Naive B cell (primary cell): ENCODE measurements at regions not wholly inside any gene's neighbourhood (a gene's known extent, or its start where the extent isn't known, plus 50 kb on each side); places are given as distances from the start of the nearest gene placed in this dataset.
A peak's percentile ranks its signal among the peaks of the same experiment; 100 is the strongest.

Source experiments
- ATAC-seq, 2 donors: fragments of 150-1000 bp; cut with Tn5 transposase; 2 replicates each; pipeline ENCODE4 v1.10.0; 2021; ENCODE audit warnings: low read depth in 2 of 2, mild to moderate bottlenecking in 2 of 2, moderate library complexity in 2 of 2
- DNase-seq: peaks from one replicate; pipeline ENCODE4 v3.0.0; 2022
- H3K27ac Mint-ChIP-seq, 6 donors: one replicate each; pipeline ENCODE4 v1.8.0; 2020 to 2022; ENCODE audit warnings: mild to moderate bottlenecking in 6 of 6, mixed read lengths in 6 of 6, moderate library complexity in 5 of 6, inconsistent platforms in 2 of 6
- H3K27me3 Mint-ChIP-seq, 3 donors: one replicate each; pipeline ENCODE4 v1.8.0; 2021 to 2022; ENCODE audit warnings: mixed read lengths in 3 of 3, mild to moderate bottlenecking in 1 of 3
- H3K36me3 Mint-ChIP-seq, 2 donors: one replicate each; pipeline ENCODE4 v1.8.0; 2020 to 2022; ENCODE audit warnings: mixed read lengths in 2 of 2, inconsistent platforms in 1 of 2, mild to moderate bottlenecking in 1 of 2
- H3K4me1 Mint-ChIP-seq, 3 donors: one replicate each; pipeline ENCODE4 v1.8.0; 2020 to 2022; ENCODE audit warnings: mixed read lengths in 3 of 3, inconsistent platforms in 1 of 3, mild to moderate bottlenecking in 1 of 3, moderate library complexity in 1 of 3
- H3K4me3 Mint-ChIP-seq, 8 donors: one replicate each; pipeline ENCODE4 v1.8.0; 2020 to 2022; ENCODE audit warnings: mild to moderate bottlenecking in 8 of 8, mixed read lengths in 8 of 8, moderate library complexity in 8 of 8, inconsistent platforms in 2 of 8
- H3K9me3 Mint-ChIP-seq, 7 donors: one replicate each; pipeline ENCODE4 v1.8.0; 2020 to 2022; ENCODE audit warnings: mixed read lengths in 7 of 7, mild to moderate bottlenecking in 5 of 7, inconsistent platforms in 2 of 7, moderate library complexity in 1 of 7

- Mint-ChIP-seq H3K4me1 (peaks cover 7 to 15% (median 11%) of the 10 kb centered on the region in 3 donors), H3K27ac (no peak overlapping the region), H3K36me3 (no peaks in the 10 kb centered on the region), H3K9me3 (no peaks in the 10 kb centered on the region), H3K4me3 (no peak overlapping the region), H3K27me3 (peaks cover 5 to 27% (median 12%) of the 10 kb centered on the region in 3 donors)
- ATAC-seq (no peak), DNase-seq (no peak)
Measured at GRCh38 chr13:47039106-47039505, 142.3 kb upstream of the HTR2A start.

DNA sequence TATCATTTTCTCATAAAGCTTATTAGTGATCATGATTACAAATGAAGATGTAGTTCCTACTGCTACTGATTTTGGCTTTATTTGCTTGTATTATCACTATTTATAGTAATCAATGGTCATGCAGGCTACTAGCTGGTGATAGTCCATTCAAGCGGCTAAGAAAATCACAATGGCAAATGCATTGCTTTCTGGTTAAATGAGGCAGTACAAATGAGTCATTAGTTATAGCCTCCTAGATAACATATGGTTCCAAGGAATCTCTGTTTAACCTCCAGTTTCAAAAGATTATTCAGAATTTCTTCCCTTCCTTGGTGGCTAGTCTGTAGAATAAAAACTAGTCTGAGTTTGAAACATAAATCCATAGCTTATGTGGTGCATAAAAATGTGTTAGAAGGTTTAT lies 141.3 kb upstream of the HTR2A start:
- no peak for DNase-seq
- no peak overlapping the region for H3K27ac Mint-ChIP-seq
- no peaks in the 10 kb centered on the region for H3K36me3 Mint-ChIP-seq
- H3K4me3 Mint-ChIP-seq, result no peak overlapping the region
- H3K27me3 Mint-ChIP-seq, result peaks cover 9 to 27% (median 12%) of the 10 kb centered on the region in 3 donors
- no peak for ATAC-seq
- peaks cover 7 to 15% (median 11%) of the 10 kb centered on the region in 3 donors for H3K4me1 Mint-ChIP-seq
- no peaks in the 10 kb centered on the region for H3K9me3 Mint-ChIP-seq

DNA sequence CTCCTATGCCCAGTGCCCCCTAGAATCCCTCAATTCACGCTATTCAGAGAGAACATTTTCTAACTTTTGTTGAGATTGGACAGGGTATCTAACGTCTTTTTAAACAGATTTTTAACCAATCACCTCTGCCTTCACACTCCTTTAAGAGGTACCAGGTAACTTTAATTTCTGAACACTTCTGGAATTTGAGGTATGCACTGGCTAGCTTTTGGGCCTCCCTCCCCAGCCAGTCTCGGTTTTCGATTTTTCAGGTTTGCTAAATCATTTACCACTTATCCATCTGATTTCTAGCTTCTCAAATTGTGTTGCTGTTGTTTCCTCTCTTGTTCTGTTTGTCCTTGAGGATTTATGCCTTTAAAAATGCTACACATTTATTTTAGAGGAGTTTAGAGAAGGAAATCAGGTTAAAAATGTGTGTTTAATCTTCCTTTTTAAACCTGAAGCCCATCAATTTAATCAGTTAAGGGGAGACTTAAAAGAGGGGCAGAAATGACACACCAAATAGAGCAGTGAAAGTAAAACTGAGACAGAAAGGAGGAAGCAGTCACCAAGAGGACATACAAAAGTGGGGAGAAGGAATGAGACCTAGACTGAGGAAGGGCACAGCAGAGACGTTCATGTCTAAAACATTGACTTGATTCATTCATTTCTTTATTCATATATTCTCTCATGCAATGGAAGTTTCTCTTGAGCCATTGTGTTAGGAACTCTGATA lies 139.6 kb upstream of the HTR2A start:
- peaks cover 7 to 15% (median 11%) of the 10 kb centered on the region in 3 donors for H3K4me1 Mint-ChIP-seq
- no peaks in the 10 kb centered on the region for H3K9me3 Mint-ChIP-seq

DNA sequence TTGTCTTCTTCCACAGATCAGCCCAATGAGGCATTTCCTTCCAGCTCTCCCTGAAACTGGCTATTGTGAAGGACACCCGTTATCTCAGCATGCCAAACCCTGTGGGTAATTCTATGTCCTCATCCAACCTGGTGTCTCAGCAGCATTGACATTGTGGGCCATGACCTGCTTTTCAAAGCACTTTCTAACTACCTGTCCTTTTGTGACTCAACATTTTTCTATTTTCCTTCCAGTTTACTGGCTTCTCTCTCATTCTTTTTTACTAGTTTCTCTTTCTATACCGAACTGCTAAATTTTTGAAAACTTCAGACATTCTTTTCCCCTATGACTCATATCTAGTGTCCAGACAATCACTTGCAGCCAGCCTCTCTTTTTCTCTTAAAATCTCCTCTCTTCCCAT lies 136.4 kb upstream of the HTR2A start:
- ATAC-seq (no peak), DNase-seq (no peak)
- no peaks in the 10 kb centered on the region for H3K9me3 Mint-ChIP-seq
- H3K27me3 Mint-ChIP-seq, result peaks cover 17 to 24% (median 17%) of the 10 kb centered on the region in 3 donors
- H3K4me1 Mint-ChIP-seq, result peaks cover 7 to 15% (median 11%) of the 10 kb centered on the region in 3 donors
- H3K36me3 Mint-ChIP-seq, result no peaks in the 10 kb centered on the region
- H3K4me3 Mint-ChIP-seq, result no peak overlapping the region
- H3K27ac Mint-ChIP-seq, result peak overlapping the region in 1 of 6 donors; percentile 4

More for the DNA sequence above, 139.6 kb upstream of the HTR2A start:
- ATAC-seq (peak; percentile 100), DNase-seq (peak; percentile 36)
- Mint-ChIP-seq H3K27me3 (peaks cover 17 to 29% (median 17%) of the 10 kb centered on the region in 3 donors), H3K4me3 (peak overlapping the region in 3 of 8 donors; percentile 0 to 13 (median 1)), H3K36me3 (no peaks in the 10 kb centered on the region), H3K27ac (peak overlapping the region in 1 of 6 donors; percentile 5)

DNA sequence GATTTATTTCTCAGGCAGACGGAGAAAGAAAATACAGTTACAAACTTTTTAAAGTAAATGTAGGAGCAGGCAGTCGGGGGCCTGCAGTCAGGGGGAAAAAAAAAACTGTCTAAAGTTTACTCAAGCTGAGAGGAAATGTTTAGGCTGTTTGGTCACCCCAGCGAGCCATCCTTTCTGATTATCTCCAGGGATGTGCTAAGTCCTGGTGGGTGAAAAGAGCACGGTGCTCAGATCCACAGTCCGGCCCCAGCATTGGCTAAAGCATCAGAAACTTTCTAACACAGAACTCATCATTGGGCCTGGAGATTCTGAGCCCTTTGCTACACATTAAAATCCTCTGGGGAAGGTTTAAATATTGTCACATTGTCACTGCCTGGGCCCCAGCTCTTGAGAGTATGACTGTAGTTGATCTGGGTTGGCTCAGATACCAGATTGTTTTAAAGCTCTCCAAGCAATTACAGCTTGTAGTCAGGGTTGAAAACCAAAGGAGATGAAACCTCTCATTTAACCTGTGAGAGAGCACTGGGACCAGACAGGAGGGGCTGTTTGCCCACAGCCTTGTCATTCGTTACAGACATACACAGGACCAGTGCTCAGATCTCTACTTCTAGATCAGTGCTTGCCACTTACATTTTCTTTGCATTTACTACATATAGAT lies 131.1 kb upstream of the HTR2A start:
- H3K36me3 Mint-ChIP-seq, result no peaks in the 10 kb centered on the region
- peaks cover under 1 to 4% (median 3%) of the 10 kb centered on the region in 3 donors for H3K27me3 Mint-ChIP-seq
- no peak overlapping the region for H3K4me3 Mint-ChIP-seq
- H3K4me1 Mint-ChIP-seq, result peaks cover 13 to 20% (median 18%) of the 10 kb centered on the region in 3 donors
- no peak for ATAC-seq
- H3K9me3 Mint-ChIP-seq, result no peaks in the 10 kb centered on the region
- no peak overlapping the region for H3K27ac Mint-ChIP-seq
- DNase-seq, result no peak

GRCh38 chr13:47025791-47026447 lies 129.1 kb upstream of the HTR2A start:
- H3K9me3 Mint-ChIP-seq, result peaks cover 0 to 2% (median 0%) of the 10 kb centered on the region in 7 donors
- H3K4me3 Mint-ChIP-seq, result peak overlapping the region in 1 of 8 donors; percentile 45
- H3K27me3 Mint-ChIP-seq, result no peaks in the 10 kb centered on the region
- H3K36me3 Mint-ChIP-seq, result no peaks in the 10 kb centered on the region
- H3K4me1 Mint-ChIP-seq, result peaks cover 13 to 20% (median 18%) of the 10 kb centered on the region in 3 donors
- ATAC-seq (peak; percentile 41 to 88), DNase-seq (no peak)
- peak overlapping the region in 1 of 6 donors; percentile 3 for H3K27ac Mint-ChIP-seq

DNA sequence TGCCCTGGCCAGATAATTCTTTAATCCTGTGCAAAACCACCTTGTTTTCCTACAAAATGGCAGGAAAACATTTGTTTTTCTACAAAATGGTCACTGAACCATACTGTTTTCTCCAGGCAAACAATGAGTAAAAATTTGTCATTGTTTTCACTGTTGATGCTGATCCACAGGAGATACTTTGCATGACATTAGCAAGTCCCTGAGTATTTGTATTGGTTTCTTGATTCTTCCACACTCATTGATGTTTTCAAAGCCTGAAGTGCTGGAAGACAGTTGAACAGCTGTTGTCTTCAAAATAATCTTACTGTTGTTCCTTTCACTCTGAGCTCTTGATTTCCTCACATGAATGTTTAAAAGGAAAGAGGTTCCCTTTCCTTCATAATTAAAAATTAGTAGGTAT lies 123.1 kb upstream of the HTR2A start:
- peaks cover 0 to 10% (median 4%) of the 10 kb centered on the region in 7 donors for H3K9me3 Mint-ChIP-seq
- peaks cover 3 to 6% (median 4%) of the 10 kb centered on the region in 3 donors for H3K4me1 Mint-ChIP-seq
- no peak for ATAC-seq
- H3K27ac Mint-ChIP-seq, result no peak overlapping the region
- peaks cover 4 to 17% (median 9%) of the 10 kb centered on the region in 3 donors for H3K27me3 Mint-ChIP-seq
- peaks cover 0 to 8% of the 10 kb centered on the region in 2 donors for H3K36me3 Mint-ChIP-seq
- no peak for DNase-seq
- no peak overlapping the region for H3K4me3 Mint-ChIP-seq

DNA sequence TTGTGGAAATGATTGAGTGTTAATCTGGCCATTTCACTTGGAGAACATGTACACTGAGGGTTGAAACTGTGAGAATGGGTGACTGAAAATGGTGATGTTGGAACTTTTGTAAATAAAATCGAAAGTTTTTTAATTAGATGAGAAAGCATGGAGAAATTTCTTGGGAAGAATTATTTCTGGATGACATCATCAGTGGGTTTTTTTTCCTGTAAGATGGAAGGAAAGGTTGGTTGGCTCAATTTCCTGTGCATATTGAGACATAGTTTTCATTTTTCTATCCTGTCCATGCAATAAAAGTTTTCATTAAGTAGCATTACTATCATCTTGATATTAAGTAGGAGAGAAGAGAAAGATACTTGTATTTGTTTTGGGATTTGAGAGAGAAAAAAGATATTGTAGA lies 120.6 kb upstream of the HTR2A start:
- no peak for DNase-seq
- Mint-ChIP-seq H3K36me3 (peaks cover 0 to 8% of the 10 kb centered on the region in 2 donors), H3K4me3 (no peak overlapping the region), H3K4me1 (no peaks in the 10 kb centered on the region), H3K27ac (no peak overlapping the region), H3K9me3 (peaks cover 0 to 10% (median 4%) of the 10 kb centered on the region in 7 donors), H3K27me3 (peaks cover 4 to 17% (median 9%) of the 10 kb centered on the region in 3 donors)
- ATAC-seq, result no peak

GRCh38 chr13:47008318-47008717 lies 111.5 kb upstream of the HTR2A start:
- DNase-seq, result no peak
- no peaks in the 10 kb centered on the region for H3K9me3 Mint-ChIP-seq
- peaks cover 21 to 24% (median 22%) of the 10 kb centered on the region in 3 donors for H3K27me3 Mint-ChIP-seq
- H3K4me1 Mint-ChIP-seq, result no peaks in the 10 kb centered on the region
- no peak overlapping the region for H3K27ac Mint-ChIP-seq
- H3K36me3 Mint-ChIP-seq, result no peaks in the 10 kb centered on the region
- no peak for ATAC-seq
- H3K4me3 Mint-ChIP-seq, result no peak overlapping the region

DNA sequence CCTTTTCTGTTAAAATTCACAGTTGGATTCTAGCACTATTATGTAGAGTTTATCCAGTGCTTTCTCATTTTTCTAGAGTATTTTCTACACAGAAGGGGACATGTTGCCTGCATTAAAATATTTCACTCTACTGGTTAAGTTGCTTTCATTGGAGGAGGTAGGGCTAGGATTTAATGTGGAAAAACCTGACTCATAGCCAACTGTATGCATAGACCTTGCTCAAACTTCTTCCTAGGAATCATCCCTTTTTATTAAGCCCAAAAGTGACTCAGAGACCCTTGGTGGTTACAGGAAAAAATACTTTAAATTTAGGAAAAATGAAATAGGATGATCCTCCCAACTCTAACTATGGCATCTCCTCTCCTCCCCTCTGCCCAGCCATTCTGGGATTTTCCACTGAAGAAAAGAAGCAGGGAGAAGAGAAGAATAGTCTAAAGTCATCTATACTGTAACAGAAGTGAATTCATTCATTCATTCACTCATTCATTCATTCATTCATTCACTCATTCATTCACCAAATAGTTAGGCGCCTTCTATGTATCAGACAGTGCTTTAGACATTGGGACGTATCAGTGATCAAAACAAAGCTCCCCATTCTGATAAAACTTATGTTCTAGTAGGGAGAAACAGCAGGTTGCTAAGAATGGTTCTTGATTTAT lies 109.0 kb upstream of the HTR2A start:
- Mint-ChIP-seq H3K36me3 (no peaks in the 10 kb centered on the region), H3K4me1 (no peaks in the 10 kb centered on the region), H3K4me3 (no peak overlapping the region), H3K9me3 (no peaks in the 10 kb centered on the region), H3K27ac (no peak overlapping the region), H3K27me3 (peaks cover 35 to 40% (median 38%) of the 10 kb centered on the region in 3 donors)
- ATAC-seq (no peak), DNase-seq (no peak)

DNA sequence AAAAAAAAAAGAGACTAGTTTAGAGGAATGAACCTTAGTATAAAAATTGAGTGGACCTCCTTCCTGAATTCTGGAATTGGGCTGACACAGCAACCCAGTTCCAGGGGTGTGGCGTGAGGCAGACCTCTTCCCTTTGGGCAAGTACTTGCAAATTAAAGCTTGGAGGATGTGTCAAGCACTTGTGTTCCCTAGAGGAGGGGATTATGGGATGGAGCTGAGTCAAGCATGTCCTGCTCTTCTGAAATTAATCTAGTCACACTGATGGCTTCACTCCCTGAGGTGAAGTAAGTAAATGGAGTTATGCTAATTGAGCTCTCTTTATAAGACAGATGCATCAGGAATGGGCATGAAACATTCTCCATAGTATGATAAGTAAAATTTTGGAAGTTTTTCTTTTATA lies 107.7 kb upstream of the HTR2A start:
- Mint-ChIP-seq H3K9me3 (no peaks in the 10 kb centered on the region), H3K27ac (no peak overlapping the region), H3K27me3 (peaks cover 35 to 40% (median 38%) of the 10 kb centered on the region in 3 donors), H3K4me3 (no peak overlapping the region), H3K4me1 (no peaks in the 10 kb centered on the region), H3K36me3 (no peaks in the 10 kb centered on the region)
- no peak for ATAC-seq
- DNase-seq, result no peak

GRCh38 chr13:47004027-47004426 lies 107.2 kb upstream of the HTR2A start:
- ATAC-seq (no peak), DNase-seq (no peak)
- Mint-ChIP-seq H3K4me1 (no peaks in the 10 kb centered on the region), H3K27me3 (peaks cover 35 to 40% (median 38%) of the 10 kb centered on the region in 3 donors), H3K27ac (no peak overlapping the region), H3K4me3 (no peak overlapping the region), H3K36me3 (no peaks in the 10 kb centered on the region), H3K9me3 (no peaks in the 10 kb centered on the region)

DNA sequence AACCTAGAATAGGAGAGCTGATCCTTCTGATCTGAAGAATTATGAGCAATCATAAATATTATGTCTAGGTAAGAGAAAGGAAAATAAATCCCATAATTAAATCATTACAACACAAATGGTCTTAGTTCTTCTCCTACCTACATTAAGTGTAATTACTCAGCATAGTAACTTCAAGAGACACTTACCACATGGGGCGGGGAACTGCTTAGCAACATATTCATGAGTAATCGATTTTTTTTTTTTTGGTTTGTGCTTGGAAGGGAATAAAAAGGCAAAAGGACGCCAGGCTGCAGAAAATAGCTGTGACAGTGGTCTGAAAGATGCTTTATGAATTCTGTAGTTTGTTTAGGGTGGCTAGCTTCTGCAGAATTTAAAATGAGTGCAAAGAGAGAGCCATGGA lies 103.3 kb upstream of the HTR2A start:
- peaks cover 0 to 7% (median 0%) of the 10 kb centered on the region in 7 donors for H3K9me3 Mint-ChIP-seq
- no peaks in the 10 kb centered on the region for H3K36me3 Mint-ChIP-seq
- no peak overlapping the region for H3K27ac Mint-ChIP-seq
- ATAC-seq (no peak), DNase-seq (no peak)
- peaks cover 29 to 34% (median 30%) of the 10 kb centered on the region in 3 donors for H3K27me3 Mint-ChIP-seq
- H3K4me1 Mint-ChIP-seq, result peaks cover 11 to 26% (median 16%) of the 10 kb centered on the region in 3 donors
- no peak overlapping the region for H3K4me3 Mint-ChIP-seq
